22Rv1 (cell line): ENCODE measurements at regions not wholly inside any gene's neighbourhood (a gene's known extent, or its start where the extent isn't known, plus 50 kb on each side); places are given as distances from the start of the nearest gene placed in this dataset.

Experiments
- H3K27ac ChIP-seq: fragments of 450-650 bp; 2 replicates; pipeline ENCODE4 v1.5.1; 2017
- CTCF ChIP-seq: fragments of 450-650 bp; IDR thresholded peaks from 2 replicates; pipeline ENCODE4 v1.5.1; 2017; ENCODE audit warnings: mild to moderate bottlenecking
- ZFX ChIP-seq: fragments of 450-650 bp; IDR thresholded peaks from 2 replicates; pipeline ENCODE4 v1.6.1; 2017; ENCODE audit warnings: antibody characterized with exemption, borderline replicate concordance

- H3K27ac ChIP-seq, result no peak overlapping the region
- TF ChIP-seq CTCF, result no peak
- no peak for TF ChIP-seq ZFX
Measured at GRCh38 chrY:8994001-8994400, 343.3 kb upstream of the TSPY4 start.

GRCh38 chrY:9001231-9001630, 336.0 kb upstream of the TSPY4 start:
- TF ChIP-seq ZFX, result no peak
- no peak for TF ChIP-seq CTCF
- H3K27ac ChIP-seq, result no peak overlapping the region

GRCh38 chrY:9003739-9004138, 333.5 kb upstream of the TSPY4 start:
- no peak overlapping the region for H3K27ac ChIP-seq
- TF ChIP-seq CTCF, result no peak

GRCh38 chrY:9008648-9009047, 328.6 kb upstream of the TSPY4 start:
- TF ChIP-seq ZFX, result no peak
- no peak for TF ChIP-seq CTCF
- H3K27ac ChIP-seq, result no peak overlapping the region

GRCh38 chrY:9016916-9017315, 320.3 kb upstream of the TSPY4 start:
- no peak overlapping the region for H3K27ac ChIP-seq
- no peak for TF ChIP-seq CTCF

GRCh38 chrY:9018401-9018800, 318.9 kb upstream of the TSPY4 start:
- TF ChIP-seq ZFX, result no peak
- no peak for TF ChIP-seq CTCF
- H3K27ac ChIP-seq, result no peak overlapping the region

- no peak for TF ChIP-seq CTCF
- no peak for TF ChIP-seq ZFX
- H3K27ac ChIP-seq, result no peak overlapping the region
Measured at GRCh38 chrY:9027729-9028375, 309.4 kb upstream of the TSPY4 start.
